Gastroesophageal sphincter (tissue), 3 donors: ENCODE measurements at regions not wholly inside any gene's neighbourhood (a gene's known extent, or its start where the extent isn't known, plus 50 kb on each side); places are given as distances from the start of the nearest gene placed in this dataset.

Source experiments
- CTCF ChIP-seq, 4 experiments: fragments of 200-600 bp in 2 of 4; fragments of 450-650 bp in 2 of 4; sonication (generic) in 1 of 4; IDR thresholded peaks; one replicate each; pipeline ENCODE4 v1.5.1; 2017 to 2019; ENCODE audit warnings: antibody characterized with exemption in 4 of 4, mild to moderate bottlenecking in 2 of 4, moderate library complexity in 2 of 4
- EP300 ChIP-seq: sonication (generic); formaldehyde crosslinking; IDR thresholded peaks from one replicate; pipeline ENCODE4 v1.6.1; 2017; ENCODE audit warnings: antibody characterized with exemption, mild to moderate bottlenecking
- POLR2A ChIP-seq, 2 donors: fragments of 450-650 bp; IDR thresholded peaks; one replicate each; pipeline ENCODE4 v1.6.1; 2017; ENCODE audit warnings: antibody characterized with exemption in 2 of 2, mild to moderate bottlenecking in 2 of 2, moderate library complexity in 1 of 2
- POLR2AphosphoS5 ChIP-seq: sonication (generic); formaldehyde crosslinking; IDR thresholded peaks from one replicate; pipeline ENCODE4 v1.6.1; 2017; ENCODE audit warnings: antibody characterized with exemption

GRCh38 chr2:42978887-42979415 is 186.6 kb upstream of the HAAO start:
- TF ChIP-seq CTCF (IDR thresholded peaks at IDR 0.05) (no peak), EP300 (no peak), POLR2AphosphoS5 (no peak), POLR2A (IDR thresholded peaks at IDR 0.05) (no peak)
